ENCODE measurements at regions not wholly inside any gene's neighbourhood (a gene's known extent, or its start where the extent isn't known, plus 50 kb on each side); places are given as distances from the start of the nearest gene placed in this dataset.

DNA sequence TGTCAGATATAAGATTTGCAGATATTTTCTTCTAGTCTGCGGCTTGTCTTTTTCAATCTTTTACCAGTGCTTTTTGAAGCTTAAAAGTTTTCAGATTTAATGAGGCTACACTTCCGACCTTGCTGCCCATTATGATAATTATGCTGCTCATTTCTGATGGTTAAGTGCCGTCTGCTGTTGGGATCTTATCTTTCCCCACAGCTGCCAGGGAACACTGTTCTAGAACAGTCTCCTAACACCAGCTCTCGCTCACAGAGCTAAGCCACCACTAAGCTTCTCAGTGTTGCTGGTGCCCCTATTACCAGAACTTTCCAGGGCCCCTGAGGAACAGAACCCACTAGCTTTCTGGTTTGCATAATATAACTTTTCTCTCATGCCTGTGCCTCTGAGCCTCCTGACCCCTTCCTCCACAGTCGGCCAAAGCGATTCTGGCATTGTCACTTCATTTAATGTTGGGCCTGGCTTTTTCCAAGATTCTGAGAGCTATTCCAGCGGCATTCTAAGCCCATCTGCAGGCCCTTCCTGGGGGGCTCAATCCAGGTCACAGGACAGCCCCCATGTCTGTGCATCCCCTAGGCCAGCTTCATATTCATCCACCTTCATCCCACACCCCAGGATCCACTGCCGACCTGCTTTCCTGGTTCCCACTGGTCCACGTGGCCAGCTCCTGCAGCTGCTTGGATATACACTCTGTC lies 237.0 kb downstream of the PTPRU start:
- H3K4me1 Mint-ChIP-seq: peaks cover 35% of the 10 kb centered on the region

DNA sequence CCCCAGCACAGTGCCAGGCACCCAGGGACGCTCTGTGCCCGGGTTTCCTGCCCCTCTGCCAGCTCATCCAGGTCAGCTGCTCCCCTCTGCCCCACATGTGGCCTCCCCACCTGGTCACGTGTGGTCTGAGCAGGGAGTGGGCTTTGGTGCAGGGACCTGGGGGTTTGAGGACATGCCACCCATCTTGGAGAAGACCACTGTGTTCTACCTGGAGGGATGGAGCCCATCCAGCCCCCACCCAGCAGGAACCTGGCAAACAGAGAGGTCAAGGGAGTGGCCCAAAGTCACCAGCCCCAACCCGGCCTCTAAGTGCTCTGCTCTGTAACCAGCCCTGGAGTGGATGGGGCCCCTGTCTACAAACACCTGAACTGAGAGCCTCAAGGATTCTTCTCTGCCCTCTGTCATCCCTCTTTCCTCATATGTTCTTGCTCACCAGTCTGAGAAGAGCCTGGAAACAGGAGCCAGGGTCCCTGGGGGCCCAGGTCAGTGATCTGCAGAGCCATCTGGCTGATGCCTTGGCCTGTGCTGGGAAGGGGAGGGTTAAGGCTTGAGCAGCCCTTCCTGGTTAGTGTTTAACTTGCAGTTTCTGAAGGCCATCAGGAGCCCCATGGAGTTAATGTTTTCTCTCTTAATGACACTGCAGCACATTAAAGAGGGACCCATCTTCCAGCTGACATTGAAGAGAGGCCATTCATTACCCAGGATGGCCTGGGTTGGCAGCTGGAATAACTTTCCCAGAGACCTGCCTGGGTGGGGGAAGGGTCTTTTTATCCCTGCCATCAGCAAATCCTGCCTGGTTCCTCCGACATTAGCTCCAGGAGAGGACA lies 235.4 kb downstream of the PTPRU start:
- H3K27me3 Mint-ChIP-seq (ENCODE audit: low read depth): peaks cover 29% of the 10 kb centered on the region
- H3K36me3 Mint-ChIP-seq (ENCODE audit: low read depth): no peaks in the 10 kb centered on the region
- peaks cover 38% of the 10 kb centered on the region for H3K4me1 Mint-ChIP-seq
- no peak overlapping the region for H3K4me3 Mint-ChIP-seq
- H3K9me3 Mint-ChIP-seq: peaks cover 6% of the 10 kb centered on the region
- H3K27ac Mint-ChIP-seq: peak overlapping the region; percentile 49 to 89 (median 50)
- TF ChIP-seq, protein P1, sequence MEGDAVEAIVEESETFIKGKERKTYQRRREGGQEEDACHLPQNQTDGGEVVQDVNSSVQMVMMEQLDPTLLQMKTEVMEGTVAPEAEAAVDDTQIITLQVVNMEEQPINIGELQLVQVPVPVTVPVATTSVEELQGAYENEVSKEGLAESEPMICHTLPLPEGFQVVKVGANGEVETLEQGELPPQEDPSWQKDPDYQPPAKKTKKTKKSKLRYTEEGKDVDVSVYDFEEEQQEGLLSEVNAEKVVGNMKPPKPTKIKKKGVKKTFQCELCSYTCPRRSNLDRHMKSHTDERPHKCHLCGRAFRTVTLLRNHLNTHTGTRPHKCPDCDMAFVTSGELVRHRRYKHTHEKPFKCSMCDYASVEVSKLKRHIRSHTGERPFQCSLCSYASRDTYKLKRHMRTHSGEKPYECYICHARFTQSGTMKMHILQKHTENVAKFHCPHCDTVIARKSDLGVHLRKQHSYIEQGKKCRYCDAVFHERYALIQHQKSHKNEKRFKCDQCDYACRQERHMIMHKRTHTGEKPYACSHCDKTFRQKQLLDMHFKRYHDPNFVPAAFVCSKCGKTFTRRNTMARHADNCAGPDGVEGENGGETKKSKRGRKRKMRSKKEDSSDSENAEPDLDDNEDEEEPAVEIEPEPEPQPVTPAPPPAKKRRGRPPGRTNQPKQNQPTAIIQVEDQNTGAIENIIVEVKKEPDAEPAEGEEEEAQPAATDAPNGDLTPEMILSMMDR (IDR thresholded peaks at IDR 0.05; ENCODE audit: unreplicated experiment in 3 of 3): no peak

More for the DNA sequence above, 237.0 kb downstream of the PTPRU start:
- H3K27ac Mint-ChIP-seq: peak overlapping the region; percentile 17 to 89 (median 18)
- H3K36me3 Mint-ChIP-seq (ENCODE audit: low read depth): no peaks in the 10 kb centered on the region
- H3K4me3 Mint-ChIP-seq: no peak overlapping the region
- H3K9me3 Mint-ChIP-seq: no peaks in the 10 kb centered on the region
- TF ChIP-seq, protein P1 (IDR thresholded peaks at IDR 0.05; ENCODE audit: unreplicated experiment in 3 of 3): no peak
- peaks cover 39% of the 10 kb centered on the region for H3K27me3 Mint-ChIP-seq (ENCODE audit: low read depth)

DNA sequence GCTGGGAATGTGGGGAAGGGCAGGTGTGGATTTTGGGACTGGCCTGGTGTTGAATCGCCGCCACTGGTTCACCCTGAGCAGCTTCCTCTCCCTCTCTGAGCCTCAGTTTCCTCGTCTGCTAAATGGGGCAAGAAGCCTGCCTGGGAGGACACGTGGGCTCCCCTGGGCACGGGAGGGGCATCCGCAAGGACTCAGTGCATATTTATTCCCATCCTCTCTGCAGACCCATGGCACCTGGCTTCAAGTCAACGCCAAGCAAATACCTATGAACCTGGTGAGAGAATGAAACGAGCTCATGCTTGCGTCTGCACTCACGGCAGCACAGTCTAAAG lies 234.4 kb downstream of the PTPRU start:
- no peak overlapping the region for H3K4me3 Mint-ChIP-seq
- H3K27ac Mint-ChIP-seq: peak overlapping the region in 1 of 3 experiments; percentile 74
- peaks cover 38% of the 10 kb centered on the region for H3K4me1 Mint-ChIP-seq
- H3K36me3 Mint-ChIP-seq (ENCODE audit: low read depth): no peaks in the 10 kb centered on the region
- H3K9me3 Mint-ChIP-seq: peaks cover 9% of the 10 kb centered on the region
- TF ChIP-seq, protein P1 (IDR thresholded peaks at IDR 0.05; ENCODE audit: unreplicated experiment in 3 of 3): no peak
- H3K27me3 Mint-ChIP-seq (ENCODE audit: low read depth): peaks cover 20% of the 10 kb centered on the region

DNA sequence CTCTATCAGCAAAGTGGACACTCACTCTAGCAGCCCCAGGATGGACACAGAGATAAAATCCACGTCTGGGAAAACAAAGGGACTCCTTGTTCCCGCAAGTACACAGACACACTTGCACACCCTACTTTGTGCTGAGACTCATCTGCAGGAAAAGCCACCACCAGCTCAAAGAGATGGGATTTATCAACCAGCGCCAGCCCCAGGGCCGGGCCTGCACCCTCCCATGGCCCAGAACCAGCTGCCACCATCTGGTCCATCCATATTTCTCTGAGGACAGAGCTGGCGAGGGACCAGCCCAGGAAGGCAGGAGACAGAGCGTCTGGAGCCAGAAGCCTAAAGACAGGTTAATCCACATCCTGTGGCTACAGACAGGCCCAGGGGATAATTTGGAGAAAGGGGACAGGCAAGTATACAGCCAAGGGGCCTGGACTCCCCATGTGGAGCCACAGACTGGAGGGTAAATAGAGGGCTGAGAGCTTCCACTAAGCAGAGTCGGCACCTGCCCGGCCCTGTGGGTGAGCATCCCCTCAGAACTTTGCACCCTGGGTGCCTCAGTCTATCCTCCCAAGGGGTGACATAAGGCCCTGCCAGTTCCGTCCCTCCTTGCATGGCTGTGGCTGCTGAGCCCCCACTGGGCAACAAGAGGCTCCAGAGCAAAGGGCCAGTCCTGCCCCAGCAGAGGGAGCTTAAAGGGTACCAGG lies 233.9 kb downstream of the PTPRU start:
- TF ChIP-seq, protein P1 (IDR thresholded peaks at IDR 0.05; ENCODE audit: unreplicated experiment in 3 of 3): no peak
- Mint-ChIP-seq H3K9me3 (peaks cover 11% of the 10 kb centered on the region), H3K27me3 (ENCODE audit: low read depth) (peaks cover 18% of the 10 kb centered on the region), H3K27ac (peak overlapping the region in 1 of 3 experiments; percentile 66), H3K4me3 (no peak overlapping the region), H3K4me1 (peaks cover 38% of the 10 kb centered on the region), H3K36me3 (ENCODE audit: low read depth) (peaks cover under 1% of the 10 kb centered on the region)

DNA sequence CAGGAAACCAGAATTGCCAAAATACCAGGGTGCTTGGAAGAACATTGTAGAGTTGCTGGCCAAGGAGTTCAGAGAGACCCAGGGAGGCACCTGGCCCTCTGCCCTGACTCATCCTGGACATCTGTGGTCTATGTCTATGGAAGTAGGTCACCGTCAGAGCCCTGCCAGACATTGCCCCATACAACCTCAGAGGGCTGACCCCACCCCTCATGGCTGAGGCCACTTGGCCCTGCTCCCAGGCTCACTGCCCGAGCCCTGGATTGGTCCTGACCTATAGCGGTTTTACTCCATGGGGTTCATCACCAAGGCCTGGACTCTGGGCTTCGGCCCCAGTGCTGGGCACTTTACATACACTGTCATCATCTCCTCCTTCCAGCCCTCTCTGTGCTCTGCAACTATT lies 233.1 kb downstream of the PTPRU start:
- TF ChIP-seq, protein P1 (IDR thresholded peaks at IDR 0.05; ENCODE audit: unreplicated experiment in 3 of 3): no peak
- peaks cover 11% of the 10 kb centered on the region for H3K27me3 Mint-ChIP-seq (ENCODE audit: low read depth)
- peaks cover 38% of the 10 kb centered on the region for H3K4me1 Mint-ChIP-seq
- H3K36me3 Mint-ChIP-seq (ENCODE audit: low read depth): peaks cover 4% of the 10 kb centered on the region
- peak overlapping the region in 1 of 3 experiments; percentile 66 for H3K27ac Mint-ChIP-seq
- H3K4me3 Mint-ChIP-seq: no peak overlapping the region
- H3K9me3 Mint-ChIP-seq: peaks cover 15% of the 10 kb centered on the region
